ENCODE measurements at regions not wholly inside any gene's neighbourhood (a gene's known extent, or its start where the extent isn't known, plus 50 kb on each side); places are given as distances from the start of the nearest gene placed in this dataset.

DNA sequence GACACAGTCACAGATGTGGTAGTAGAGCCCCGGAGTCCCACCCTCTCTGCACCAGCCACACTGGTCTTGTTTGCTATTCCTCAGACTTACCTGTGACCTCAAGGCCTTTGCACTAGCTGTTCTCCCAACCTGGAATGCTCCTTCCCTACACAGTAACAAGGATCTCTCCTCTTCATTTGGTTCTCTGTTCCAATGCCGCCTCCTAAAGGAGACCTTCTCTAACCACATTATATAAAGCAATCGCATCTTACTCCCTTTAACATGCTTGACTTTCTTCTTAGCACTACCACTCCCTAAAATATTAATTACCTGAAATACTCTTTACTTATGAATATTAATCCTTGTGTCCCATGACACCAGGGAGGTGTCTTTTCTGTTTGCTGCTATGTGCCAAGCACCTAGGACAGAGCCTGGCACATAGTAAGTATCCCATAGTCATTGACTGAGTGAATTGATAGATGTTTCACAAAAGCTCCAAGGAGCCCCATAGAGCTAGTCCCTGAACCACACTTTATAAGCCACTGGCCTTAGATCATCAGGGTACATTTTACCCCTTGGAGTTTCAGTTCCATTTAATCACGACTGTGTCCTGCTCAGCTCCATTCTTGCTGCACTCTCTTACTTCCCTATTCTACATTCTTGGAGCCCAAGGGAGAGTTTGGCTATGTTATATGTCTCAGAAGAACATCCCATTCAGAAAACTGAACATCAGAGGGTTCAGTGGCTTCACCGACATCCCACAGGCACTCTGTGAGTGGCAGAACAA, 312.7 kb downstream of the RAB28 start:
- TF ChIP-seq POLR2A (IDR thresholded peaks at IDR 0.05) = no peak
- TF ChIP-seq, protein P1, sequence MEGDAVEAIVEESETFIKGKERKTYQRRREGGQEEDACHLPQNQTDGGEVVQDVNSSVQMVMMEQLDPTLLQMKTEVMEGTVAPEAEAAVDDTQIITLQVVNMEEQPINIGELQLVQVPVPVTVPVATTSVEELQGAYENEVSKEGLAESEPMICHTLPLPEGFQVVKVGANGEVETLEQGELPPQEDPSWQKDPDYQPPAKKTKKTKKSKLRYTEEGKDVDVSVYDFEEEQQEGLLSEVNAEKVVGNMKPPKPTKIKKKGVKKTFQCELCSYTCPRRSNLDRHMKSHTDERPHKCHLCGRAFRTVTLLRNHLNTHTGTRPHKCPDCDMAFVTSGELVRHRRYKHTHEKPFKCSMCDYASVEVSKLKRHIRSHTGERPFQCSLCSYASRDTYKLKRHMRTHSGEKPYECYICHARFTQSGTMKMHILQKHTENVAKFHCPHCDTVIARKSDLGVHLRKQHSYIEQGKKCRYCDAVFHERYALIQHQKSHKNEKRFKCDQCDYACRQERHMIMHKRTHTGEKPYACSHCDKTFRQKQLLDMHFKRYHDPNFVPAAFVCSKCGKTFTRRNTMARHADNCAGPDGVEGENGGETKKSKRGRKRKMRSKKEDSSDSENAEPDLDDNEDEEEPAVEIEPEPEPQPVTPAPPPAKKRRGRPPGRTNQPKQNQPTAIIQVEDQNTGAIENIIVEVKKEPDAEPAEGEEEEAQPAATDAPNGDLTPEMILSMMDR (IDR thresholded peaks at IDR 0.05) = no peak
- TF ChIP-seq POLR2AphosphoS5 (IDR thresholded peaks at IDR 0.05) = no peak
